ENCODE measurements at regions not wholly inside any gene's neighbourhood (a gene's known extent, or its start where the extent isn't known, plus 50 kb on each side); places are given as distances from the start of the nearest gene placed in this dataset.
A peak's percentile ranks its signal among the peaks of the same experiment; 100 is the strongest.

GRCh38 chr2:214674278-214674677 lies 135.2 kb downstream of the BARD1 start:
- no peak for DNase-seq

GRCh38 chr2:214671319-214671885 lies 138.1 kb downstream of the BARD1 start:
- peak; percentile 36 for DNase-seq

GRCh38 chr2:214652473-214652872 lies 157.0 kb downstream of the BARD1 start:
- no peak for DNase-seq

- no peak for DNase-seq
Observed at GRCh38 chr2:214651451-214651850, 158.0 kb downstream of the BARD1 start.

GRCh38 chr2:214649440-214650205 lies 159.9 kb downstream of the BARD1 start:
- no peak for DNase-seq

GRCh38 chr2:214648520-214648919 lies 161.0 kb downstream of the BARD1 start:
- no peak for DNase-seq

- DNase-seq: no peak
Observed at GRCh38 chr2:214631406-214631805, 178.1 kb downstream of the BARD1 start.

- DNase-seq: no peak
Observed at GRCh38 chr2:214630402-214631045, 179.0 kb downstream of the BARD1 start.

- no peak for DNase-seq
Observed at GRCh38 chr2:214629875-214630274, 179.6 kb downstream of the BARD1 start.

All from renal pelvis (tissue), 1 donor.